ENCODE measurements at regions not wholly inside any gene's neighbourhood (a gene's known extent, or its start where the extent isn't known, plus 50 kb on each side); places are given as distances from the start of the nearest gene placed in this dataset.

GRCh38 chr2:146847846-146848245, 997.0 kb upstream of the ACVR2A start:
- no peak for DNase-seq

- DNase-seq, result no peak
Observed at GRCh38 chr2:146844226-146844990, 1000.4 kb upstream of the ACVR2A start.

GRCh38 chr2:146837857-146838256, 1007.0 kb upstream of the ACVR2A start:
- no peak for DNase-seq

- no peak for DNase-seq
Observed at GRCh38 chr2:146826388-146826787, 1018.4 kb upstream of the ACVR2A start.

GRCh38 chr2:146821836-146822316, 1023.0 kb upstream of the ACVR2A start:
- no peak for DNase-seq

- DNase-seq, result no peak
Observed at GRCh38 chr2:146820672-146821071, 1024.2 kb upstream of the ACVR2A start.

- no peak for DNase-seq
Observed at GRCh38 chr2:146818122-146818521, 1026.7 kb upstream of the ACVR2A start.

GRCh38 chr2:146817613-146818012, 1027.2 kb upstream of the ACVR2A start:
- DNase-seq, result no peak

- DNase-seq, result no peak
Observed at GRCh38 chr2:146814971-146815370, 1029.9 kb upstream of the ACVR2A start.

GRCh38 chr2:146807568-146808168, 1037.2 kb upstream of the ACVR2A start:
- no peak for DNase-seq

- DNase-seq, result no peak
Observed at GRCh38 chr2:146806364-146807005, 1038.3 kb upstream of the ACVR2A start.

- no peak for DNase-seq
Observed at GRCh38 chr2:146804288-146804687, 1040.5 kb upstream of the ACVR2A start.

- no peak for DNase-seq
Observed at GRCh38 chr2:146801886-146802285, 1042.9 kb upstream of the ACVR2A start.

GRCh38 chr2:146786396-146786795, 1058.4 kb upstream of the ACVR2A start:
- DNase-seq, result no peak

GRCh38 chr2:146785101-146785500, 1059.7 kb upstream of the ACVR2A start:
- DNase-seq, result no peak

- no peak for DNase-seq
Observed at GRCh38 chr2:146784602-146785001, 1060.2 kb upstream of the ACVR2A start.

GRCh38 chr2:146777181-146777580, 1067.6 kb upstream of the ACVR2A start:
- no peak for DNase-seq

GRCh38 chr2:146776596-146776995, 1068.2 kb upstream of the ACVR2A start:
- DNase-seq, result no peak

- no peak for DNase-seq
Observed at GRCh38 chr2:146771531-146771930, 1073.3 kb upstream of the ACVR2A start.

GRCh38 chr2:146764301-146764700, 1080.5 kb upstream of the ACVR2A start:
- no peak for DNase-seq

GRCh38 chr2:146762786-146763185, 1082.0 kb upstream of the ACVR2A start:
- no peak for DNase-seq

GRCh38 chr2:146754606-146755005, 1090.2 kb upstream of the ACVR2A start:
- no peak for DNase-seq

- DNase-seq, result no peak
Observed at GRCh38 chr2:146748046-146748445, 1096.8 kb upstream of the ACVR2A start.

GRCh38 chr2:146741260-146741659, 1103.6 kb upstream of the ACVR2A start:
- DNase-seq, result no peak

All from inflammatory macrophage treated with lipopolysaccharide for 4 hours (primary cell).